ACC112 (cell line): ENCODE measurements at regions not wholly inside any gene's neighbourhood (a gene's known extent, or its start where the extent isn't known, plus 50 kb on each side); places are given as distances from the start of the nearest gene placed in this dataset.
A peak's percentile ranks its signal among the peaks of the same experiment; 100 is the strongest.
"Not testable (repeated sequence)": the region's sequence is repeated elsewhere in the genome, so short reads cannot be mapped to it uniquely, and the experiment has no call there.

ENCODE experiments used
- H2AFZ ChIP-seq: fragments of 200-600 bp; sonication (generic); one replicate; pipeline ENCODE4 v1.6.0; 2017; ENCODE audit warnings: antibody characterized with exemption, low read length; ENCODE audit not compliant: unreplicated experiment
- H3K27ac ChIP-seq: fragments of 200-600 bp; sonication (generic); 2 replicates; pipeline ENCODE4 v1.5.1; 2014; ENCODE audit warnings: low read depth, mild to moderate bottlenecking, antibody characterized with exemption, low read length, moderate library complexity
- H3K27me3 ChIP-seq: fragments of 200-600 bp; sonication (generic); 2 replicates; pipeline ENCODE4 v1.6.1; 2014; ENCODE audit warnings: mild to moderate bottlenecking, antibody characterized with exemption, low read length, moderate library complexity, mixed read lengths; ENCODE audit not compliant: insufficient read depth
- H3K36me3 ChIP-seq: fragments of 200-600 bp; sonication (generic); 2 replicates; pipeline ENCODE4 v1.6.1; 2016; ENCODE audit warnings: mild to moderate bottlenecking, antibody characterized with exemption, low read length, moderate library complexity, mixed read lengths; ENCODE audit not compliant: insufficient read depth
- H3K4me1 ChIP-seq: fragments of 200-600 bp; sonication (generic); one replicate; pipeline ENCODE4 v1.6.1; 2016; ENCODE audit warnings: low read length, mixed read lengths; ENCODE audit not compliant: insufficient read depth, unreplicated experiment, control insufficient read depth
- H3K4me3 ChIP-seq: fragments of 200-600 bp; sonication (generic); 2 replicates; pipeline ENCODE4 v1.5.1; 2014; ENCODE audit warnings: mild to moderate bottlenecking, low read depth, low read length
- H3K79me2 ChIP-seq: fragments of 200-600 bp; sonication (generic); one replicate; pipeline ENCODE4 v1.6.0; 2016; ENCODE audit warnings: low read length; ENCODE audit not compliant: control insufficient read depth, unreplicated experiment, insufficient read depth

DNA sequence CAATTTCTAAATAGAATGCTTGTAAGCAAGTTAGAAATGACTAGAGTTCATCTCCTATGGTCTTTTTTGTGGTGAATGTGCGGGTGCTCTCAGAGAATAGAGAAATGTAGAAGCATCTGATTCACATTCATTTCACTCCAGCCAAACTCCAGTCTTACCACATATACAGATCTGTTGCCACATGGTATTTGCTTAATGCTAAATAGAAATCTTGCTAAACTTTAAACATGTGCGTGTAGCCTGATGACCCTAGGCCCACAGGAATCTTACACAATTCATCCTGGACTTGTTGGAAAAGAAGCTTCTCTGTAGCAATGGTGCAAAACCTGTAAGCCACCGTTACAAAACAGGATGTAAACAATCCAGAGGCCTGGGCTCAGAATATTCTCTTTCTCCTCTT, 135.2 kb downstream of the PCSK1 start:
- Histone ChIP-seq H2AFZ (peak overlapping the region; percentile 12), H3K27ac (peak overlapping the region; percentile 95), H3K79me2 (no peaks in the 10 kb centered on the region), H3K4me3 (no peak overlapping the region), H3K27me3 (no peaks in the 10 kb centered on the region), H3K36me3 (0 out of 2 replicates have a peak, but pooled peaks cover 3% of the 10 kb centered on the region), H3K4me1 (peaks cover 43% of the 10 kb centered on the region)

DNA sequence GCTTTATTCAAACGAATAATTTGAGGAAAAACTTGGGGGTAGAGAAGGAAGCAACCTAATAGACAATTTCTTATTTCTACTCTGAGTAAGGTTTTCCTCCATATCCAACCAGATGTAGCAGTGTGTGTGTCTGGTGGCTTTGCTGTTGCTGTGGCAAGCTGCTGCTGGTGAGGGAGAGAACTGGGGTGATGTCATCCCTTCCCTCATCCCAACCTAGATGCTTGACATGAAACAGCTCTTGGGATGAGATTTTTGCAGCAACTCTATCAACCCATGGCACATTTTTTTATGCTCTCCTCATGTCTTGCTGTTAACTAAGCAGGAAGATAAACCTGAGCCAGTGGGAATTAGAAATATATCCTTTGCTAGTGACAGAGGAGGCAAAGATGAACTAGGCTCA, 135.8 kb downstream of the PCSK1 start:
- Histone ChIP-seq H3K36me3 (0 out of 2 replicates have a peak, but pooled peaks cover 3% of the 10 kb centered on the region), H3K4me1 (peaks cover 45% of the 10 kb centered on the region), H3K4me3 (no peak overlapping the region)

DNA sequence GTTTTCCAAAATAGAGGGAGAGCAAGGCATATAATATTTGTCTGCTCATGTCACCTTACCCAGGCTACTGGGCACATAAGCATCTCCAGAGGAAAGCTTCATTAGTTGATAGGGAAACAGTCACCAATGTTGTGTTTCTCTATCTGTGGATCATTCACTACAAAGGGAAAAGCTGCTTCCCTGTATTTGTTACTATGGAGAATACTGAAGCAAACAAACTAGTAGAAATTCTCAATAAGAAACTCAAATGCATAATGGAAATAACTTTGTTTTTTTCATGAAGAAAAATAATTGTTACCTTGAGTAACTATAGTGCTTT, 138.2 kb downstream of the PCSK1 start:
- Histone ChIP-seq H3K27ac (peak overlapping the region; percentile 87), H3K4me1 (peaks cover 45% of the 10 kb centered on the region), H3K4me3 (no peak overlapping the region), H3K36me3 (no peaks in the 10 kb centered on the region), H3K27me3 (no peaks in the 10 kb centered on the region), H3K79me2 (no peaks in the 10 kb centered on the region), H2AFZ (peak overlapping the region; percentile 20)

More for the DNA sequence above, 135.8 kb downstream of the PCSK1 start:
- Histone ChIP-seq H3K27me3 (no peaks in the 10 kb centered on the region), H3K27ac (peak overlapping the region; percentile 95), H3K79me2 (no peaks in the 10 kb centered on the region), H2AFZ (peak overlapping the region; percentile 16)

DNA sequence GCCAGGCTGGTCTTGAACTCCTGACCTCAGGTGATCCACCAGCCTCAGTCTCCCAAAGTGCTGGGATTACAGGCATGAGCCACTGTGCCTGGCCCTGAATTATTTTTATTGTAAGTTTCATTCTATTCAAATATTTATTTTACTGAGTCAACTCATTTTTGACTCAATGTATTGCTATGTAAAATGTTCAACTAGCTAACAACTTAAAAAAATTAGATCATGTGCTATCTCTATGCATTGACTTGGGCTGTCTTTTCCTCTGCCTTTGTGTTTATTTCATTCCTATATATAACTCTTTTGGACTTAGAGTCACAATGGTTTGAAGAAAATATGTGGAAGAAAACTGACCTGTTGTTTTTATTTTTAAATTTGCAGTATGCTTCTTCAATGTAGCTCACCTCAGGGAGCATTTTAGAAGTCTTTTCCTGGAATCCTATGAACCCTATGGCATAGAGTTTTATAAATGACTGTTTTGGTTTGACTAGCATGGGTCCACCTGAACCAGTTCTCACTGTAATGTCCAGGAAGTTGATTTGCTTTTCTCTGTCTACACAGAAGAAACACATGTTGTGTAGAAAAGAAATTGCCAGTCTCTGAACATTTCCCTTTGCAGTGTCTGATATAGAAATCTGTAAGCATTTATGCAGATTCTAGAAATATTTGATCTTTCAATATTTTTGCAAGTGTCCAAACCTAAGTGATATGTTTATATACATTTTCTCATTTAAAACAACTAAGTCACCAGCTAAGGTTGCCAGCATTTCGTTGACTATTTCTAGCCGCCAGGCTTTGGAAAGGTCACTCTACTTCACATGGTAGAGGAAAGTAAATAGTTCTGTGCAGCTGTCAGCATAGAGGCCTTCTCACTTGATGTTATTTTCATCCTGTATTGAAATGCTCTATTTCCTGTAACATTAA, 138.8 kb downstream of the PCSK1 start:
- H2AFZ ChIP-seq: peak overlapping the region; percentile 58
- H3K27me3 ChIP-seq: no peaks in the 10 kb centered on the region
- H3K4me1 ChIP-seq: peaks cover 46% of the 10 kb centered on the region
- H3K36me3 ChIP-seq: no peaks in the 10 kb centered on the region
- peak overlapping the region; percentile 23; the same call in 1 of the 2 replicates for H3K4me3 ChIP-seq
- H3K79me2 ChIP-seq: no peaks in the 10 kb centered on the region
- H3K27ac ChIP-seq: peak overlapping the region; percentile 87

DNA sequence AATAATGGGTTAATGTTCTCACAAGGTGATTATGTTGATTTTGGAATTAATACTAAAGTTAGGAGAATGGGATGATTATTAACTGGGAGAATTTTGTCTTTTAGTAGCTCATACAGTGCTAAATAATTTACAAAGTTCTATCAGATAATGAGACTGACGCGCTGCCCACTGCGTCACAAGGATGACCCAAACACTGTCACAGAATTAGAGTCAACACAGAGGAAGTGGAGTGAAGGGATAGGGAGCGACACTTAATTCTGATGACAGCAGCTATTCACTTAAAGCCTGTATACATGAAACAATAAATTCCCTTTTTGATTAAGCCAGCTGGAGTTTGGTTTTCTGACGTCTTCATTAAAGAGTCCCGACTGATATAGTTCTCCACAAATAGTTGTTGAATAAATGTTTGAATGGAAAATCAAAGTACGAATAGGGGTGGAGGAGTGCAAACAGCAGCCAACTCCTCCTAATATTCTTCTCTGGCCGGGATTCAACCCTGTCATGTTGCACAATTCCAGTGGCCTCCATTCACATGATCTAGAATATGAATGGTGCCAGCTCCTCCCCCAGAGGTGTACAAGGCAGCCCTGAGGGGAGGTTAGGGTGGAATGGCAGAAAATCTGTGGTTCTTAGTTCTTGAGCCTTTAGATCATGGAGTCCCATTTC, 140.3 kb downstream of the PCSK1 start:
- H3K4me3 ChIP-seq: no peak overlapping the region
- no peak overlapping the region for H2AFZ ChIP-seq
- no peaks in the 10 kb centered on the region for H3K36me3 ChIP-seq
- no peak overlapping the region for H3K27ac ChIP-seq
- H3K27me3 ChIP-seq: no peaks in the 10 kb centered on the region
- no peaks in the 10 kb centered on the region for H3K79me2 ChIP-seq
- peaks cover 51% of the 10 kb centered on the region for H3K4me1 ChIP-seq

DNA sequence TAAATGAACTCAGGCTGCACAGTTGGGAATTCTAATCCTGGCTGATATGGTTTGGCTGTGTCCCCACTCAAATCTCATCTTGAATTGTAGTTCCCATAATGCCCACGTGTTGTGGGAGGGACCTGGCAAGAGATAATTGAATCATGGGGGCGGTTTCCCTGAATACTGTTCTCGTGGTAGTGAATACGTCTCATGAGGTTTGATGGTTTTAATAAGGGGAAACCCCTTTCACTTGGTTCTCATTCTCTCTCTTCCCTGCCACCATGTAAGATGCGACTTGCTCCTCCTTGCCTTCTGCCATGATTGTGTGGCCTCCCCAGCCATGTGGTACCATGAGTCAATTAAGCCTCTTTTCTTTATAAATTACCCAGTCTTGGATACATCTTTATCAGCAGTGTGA, 143.8 kb downstream of the PCSK1 start:
- not testable (repeated sequence) for H3K36me3 ChIP-seq, H3K4me3 ChIP-seq, H2AFZ ChIP-seq, H3K79me2 ChIP-seq, H3K27me3 ChIP-seq
- H3K27ac ChIP-seq: peak overlapping the region; percentile 78
- peaks cover 32% of the 10 kb centered on the region for H3K4me1 ChIP-seq

DNA sequence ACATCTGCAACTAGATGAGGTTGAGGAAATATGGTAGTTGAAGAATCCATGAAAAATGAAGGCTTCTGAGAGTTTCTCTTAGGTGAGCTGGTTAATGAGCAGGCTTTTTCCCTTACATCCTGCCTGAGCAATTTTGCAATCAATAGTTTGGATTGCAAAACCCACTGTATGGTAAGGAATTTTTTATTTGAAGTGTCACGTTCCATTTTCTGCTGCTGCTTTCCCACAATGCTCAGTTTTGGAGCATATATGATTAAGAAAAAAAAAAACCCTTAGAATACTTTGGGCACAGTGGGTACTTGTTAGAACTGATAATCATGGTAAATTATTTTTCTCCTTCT, 144.2 kb downstream of the PCSK1 start:
- Histone ChIP-seq H3K27me3 (no peaks in the 10 kb centered on the region), H3K36me3 (no peaks in the 10 kb centered on the region), H3K27ac (peak overlapping the region; percentile 78), H2AFZ (no peak overlapping the region), H3K79me2 (no peaks in the 10 kb centered on the region), H3K4me1 (peaks cover 28% of the 10 kb centered on the region), H3K4me3 (no peak overlapping the region)

DNA sequence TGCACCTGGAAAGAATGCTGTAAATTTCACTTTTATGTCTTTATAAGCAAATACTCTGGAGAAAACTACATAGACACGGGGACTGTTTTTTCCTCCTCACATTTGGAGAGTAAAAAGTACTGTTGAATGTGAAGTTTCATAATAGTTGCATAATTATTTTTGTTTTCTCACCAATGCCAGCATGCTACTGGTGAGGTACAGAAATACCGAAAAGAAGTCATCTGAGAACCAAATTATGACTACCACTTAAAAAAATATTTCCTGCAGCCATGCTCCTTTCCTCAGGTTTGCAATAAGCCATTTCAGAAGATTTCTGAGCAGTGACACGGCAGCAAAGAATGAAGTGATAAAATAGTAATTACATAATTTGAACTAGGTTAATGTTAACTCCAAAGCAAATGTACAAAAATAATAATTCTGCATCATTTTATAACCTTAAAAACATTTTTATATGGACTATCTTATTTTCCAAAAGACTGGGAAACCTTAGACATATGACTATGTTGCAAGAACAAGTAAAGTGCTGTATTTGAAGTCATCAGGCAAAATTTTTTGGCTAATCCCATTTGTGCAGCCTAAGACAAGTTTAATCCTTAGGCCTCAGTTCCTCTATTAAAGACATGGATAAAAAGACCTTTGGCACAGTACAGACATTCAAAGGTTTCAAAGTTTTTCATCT, 144.7 kb downstream of the PCSK1 start:
- H3K79me2 ChIP-seq: no peaks in the 10 kb centered on the region
- no peaks in the 10 kb centered on the region for H3K27me3 ChIP-seq
- H3K4me3 ChIP-seq: no peak overlapping the region
- peaks cover 28% of the 10 kb centered on the region for H3K4me1 ChIP-seq
- peak overlapping the region; percentile 78 for H3K27ac ChIP-seq
- no peak overlapping the region for H2AFZ ChIP-seq
- no peaks in the 10 kb centered on the region for H3K36me3 ChIP-seq

DNA sequence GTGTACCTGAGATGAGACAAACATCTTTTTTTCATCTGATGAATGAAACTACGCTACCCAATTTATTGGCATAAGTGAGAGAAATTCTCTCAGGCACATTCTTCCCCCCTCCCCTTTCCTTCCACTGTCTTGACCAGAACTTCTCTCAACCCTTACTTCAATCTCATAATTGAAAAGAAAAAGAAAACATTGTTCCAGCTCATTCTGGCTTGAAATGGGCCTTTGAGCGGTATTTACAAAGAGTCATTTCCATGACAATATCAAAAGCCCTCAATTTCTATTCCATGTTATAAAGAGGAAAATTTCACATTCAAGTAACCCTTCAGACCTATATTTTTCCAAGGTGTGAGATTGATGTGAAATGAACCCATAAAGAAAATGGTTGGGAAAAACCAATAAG, 145.9 kb downstream of the PCSK1 start:
- Histone ChIP-seq H3K4me1 (peaks cover 24% of the 10 kb centered on the region), H3K36me3 (no peaks in the 10 kb centered on the region), H3K27ac (peak overlapping the region; percentile 78), H3K4me3 (no peak overlapping the region), H3K27me3 (no peaks in the 10 kb centered on the region), H2AFZ (no peak overlapping the region), H3K79me2 (no peaks in the 10 kb centered on the region)

DNA sequence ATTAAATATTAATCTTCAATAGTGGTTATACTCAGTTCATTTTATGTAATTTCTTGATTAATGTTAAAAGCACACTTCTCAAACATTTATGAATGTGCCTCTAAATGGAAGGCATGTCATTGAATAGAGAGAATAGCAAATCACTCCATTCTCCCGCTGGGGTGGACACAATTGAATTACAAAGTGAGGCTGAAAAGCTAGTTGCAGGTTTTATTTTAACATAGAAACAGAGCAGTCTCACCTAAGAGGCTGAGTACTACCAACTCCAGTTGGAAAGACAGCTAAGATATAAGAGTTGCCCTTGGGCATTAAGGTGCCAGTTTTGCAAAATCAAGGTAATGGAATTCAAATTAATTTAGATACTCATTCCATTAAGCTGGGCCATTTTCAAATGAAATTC, 147.2 kb downstream of the PCSK1 start:
- H3K36me3 ChIP-seq: no peaks in the 10 kb centered on the region
- peaks cover 28% of the 10 kb centered on the region for H3K4me1 ChIP-seq
- H3K79me2 ChIP-seq: no peaks in the 10 kb centered on the region
- no peaks in the 10 kb centered on the region for H3K27me3 ChIP-seq
- H2AFZ ChIP-seq: no peak overlapping the region
- no peak overlapping the region for H3K27ac ChIP-seq
- H3K4me3 ChIP-seq: no peak overlapping the region
